ENCODE measurements at regions not wholly inside any gene's neighbourhood (a gene's known extent, or its start where the extent isn't known, plus 50 kb on each side); places are given as distances from the start of the nearest gene placed in this dataset.

DNA sequence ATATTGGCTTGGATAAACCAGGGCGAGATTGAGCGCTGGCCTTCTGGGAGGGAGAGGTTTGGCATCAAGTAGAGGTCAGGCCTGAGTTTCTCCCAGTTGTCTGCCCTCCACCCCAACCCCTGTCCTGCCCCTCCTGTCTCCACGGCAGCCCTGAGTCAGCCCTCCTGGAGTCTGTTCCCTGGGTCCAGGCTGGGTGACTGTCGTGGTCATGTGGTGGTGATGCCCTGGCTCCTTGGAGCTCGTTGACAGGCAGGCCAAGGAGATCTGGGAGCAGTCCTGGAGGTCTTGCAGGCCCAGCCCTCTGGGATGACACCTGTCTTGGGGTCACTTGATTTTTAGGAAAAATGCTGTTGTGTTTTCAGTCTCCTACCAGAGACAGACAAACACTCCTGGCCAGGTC, 53.6 kb upstream of the PODXL start:
- Histone ChIP-seq H3K4me3 (ENCODE audit: low read depth, low read length) (no peak overlapping the region), H3K36me3 (ENCODE audit: control insufficient read depth, insufficient read depth, low read length) (no peaks in the 10 kb centered on the region), H3K9me3 (ENCODE audit: control insufficient read depth, insufficient read depth, low read depth, low read length) (no peaks in the 10 kb centered on the region), H3K9ac (ENCODE audit: low read length) (no peak overlapping the region), H3K4me1 (ENCODE audit: control insufficient read depth, insufficient read depth, low read length) (peaks cover 38% of the 10 kb centered on the region), H3K27ac (ENCODE audit: low read depth, low read length) (no peak overlapping the region), H3K27me3 (ENCODE audit: control insufficient read depth, insufficient read depth, low read length) (no peaks in the 10 kb centered on the region)

DNA sequence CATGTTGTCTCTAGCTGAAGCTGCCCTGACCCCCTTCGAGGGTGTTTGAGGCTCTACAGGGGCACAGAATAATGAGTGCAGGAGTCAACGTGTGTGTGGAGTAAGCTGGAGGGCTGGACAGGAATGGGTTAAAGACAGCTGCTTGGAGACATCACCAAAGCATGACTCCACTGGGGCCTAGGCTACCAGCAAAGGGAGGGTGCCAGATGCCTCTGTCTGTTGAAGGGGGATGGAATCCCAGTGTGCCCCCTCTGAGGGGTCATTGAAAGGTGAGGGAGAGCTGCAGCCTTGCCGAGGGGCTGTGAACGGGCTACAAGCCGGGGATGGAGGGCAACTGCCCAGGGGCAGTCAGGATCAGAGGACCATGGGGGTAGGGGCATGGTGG, 51.7 kb upstream of the PODXL start:
- no peaks in the 10 kb centered on the region for H3K27me3 ChIP-seq (ENCODE audit: control insufficient read depth, insufficient read depth, low read length)
- H3K4me1 ChIP-seq (ENCODE audit: control insufficient read depth, insufficient read depth, low read length), result peaks cover 52% of the 10 kb centered on the region
- H3K27ac ChIP-seq (ENCODE audit: low read depth, low read length), result peak overlapping the region; percentile 100
- H3K36me3 ChIP-seq (ENCODE audit: control insufficient read depth, insufficient read depth, low read length), result no peaks in the 10 kb centered on the region
- H3K4me3 ChIP-seq (ENCODE audit: low read depth, low read length), result no peak overlapping the region
- no peaks in the 10 kb centered on the region for H3K9me3 ChIP-seq (ENCODE audit: control insufficient read depth, insufficient read depth, low read depth, low read length)
- H3K9ac ChIP-seq (ENCODE audit: low read length), result no peak overlapping the region

DNA sequence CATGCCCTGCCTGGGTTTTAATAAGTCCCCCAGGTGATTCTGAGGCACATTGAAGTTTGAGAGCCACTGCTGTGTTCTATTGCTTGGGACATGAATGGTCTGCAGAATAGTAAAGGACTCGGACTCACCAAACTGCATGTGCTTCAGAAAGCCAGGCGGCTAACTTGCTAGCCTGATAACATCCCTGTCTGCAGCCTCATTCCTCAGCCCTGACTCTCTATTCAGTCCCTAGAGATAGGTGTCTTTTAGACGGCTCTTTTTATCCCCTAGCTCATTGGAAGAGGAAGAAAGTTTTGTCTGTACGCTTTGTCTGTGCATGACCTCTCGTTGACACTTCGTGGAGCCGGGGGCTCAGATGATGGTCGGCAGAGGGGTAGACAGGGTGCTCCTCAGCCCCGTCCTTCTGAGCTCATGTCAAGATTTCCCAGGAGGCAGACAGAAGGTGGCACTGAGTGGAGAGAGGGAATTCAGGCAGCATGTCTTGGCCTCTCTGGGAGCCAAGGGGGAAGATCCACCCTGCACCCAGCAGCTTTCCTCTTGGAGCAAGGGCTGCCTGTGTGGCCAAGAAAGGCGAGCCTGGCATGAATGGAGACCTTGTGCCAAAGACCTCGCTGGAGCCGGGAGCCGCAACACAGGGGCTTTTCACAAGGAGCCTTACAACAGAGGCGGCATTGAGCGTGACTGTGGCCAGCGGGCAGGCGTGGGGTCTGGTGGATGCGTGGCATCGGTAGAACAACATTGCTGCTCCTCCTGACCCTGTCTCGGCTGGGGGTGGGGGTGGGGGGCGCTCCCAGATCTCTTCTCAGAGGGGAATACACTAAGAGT, 51.1 kb upstream of the PODXL start:
- peaks cover 58% of the 10 kb centered on the region for H3K4me1 ChIP-seq (ENCODE audit: control insufficient read depth, insufficient read depth, low read length)
- H3K36me3 ChIP-seq (ENCODE audit: control insufficient read depth, insufficient read depth, low read length), result no peaks in the 10 kb centered on the region
- no peak overlapping the region for H3K4me3 ChIP-seq (ENCODE audit: low read depth, low read length)
- H3K9me3 ChIP-seq (ENCODE audit: control insufficient read depth, insufficient read depth, low read depth, low read length), result no peaks in the 10 kb centered on the region
- peak overlapping the region; percentile 96 for H3K9ac ChIP-seq (ENCODE audit: low read length)
- peak overlapping the region; percentile 100 for H3K27ac ChIP-seq (ENCODE audit: low read depth, low read length)
- H3K27me3 ChIP-seq (ENCODE audit: control insufficient read depth, insufficient read depth, low read length), result no peaks in the 10 kb centered on the region

DNA sequence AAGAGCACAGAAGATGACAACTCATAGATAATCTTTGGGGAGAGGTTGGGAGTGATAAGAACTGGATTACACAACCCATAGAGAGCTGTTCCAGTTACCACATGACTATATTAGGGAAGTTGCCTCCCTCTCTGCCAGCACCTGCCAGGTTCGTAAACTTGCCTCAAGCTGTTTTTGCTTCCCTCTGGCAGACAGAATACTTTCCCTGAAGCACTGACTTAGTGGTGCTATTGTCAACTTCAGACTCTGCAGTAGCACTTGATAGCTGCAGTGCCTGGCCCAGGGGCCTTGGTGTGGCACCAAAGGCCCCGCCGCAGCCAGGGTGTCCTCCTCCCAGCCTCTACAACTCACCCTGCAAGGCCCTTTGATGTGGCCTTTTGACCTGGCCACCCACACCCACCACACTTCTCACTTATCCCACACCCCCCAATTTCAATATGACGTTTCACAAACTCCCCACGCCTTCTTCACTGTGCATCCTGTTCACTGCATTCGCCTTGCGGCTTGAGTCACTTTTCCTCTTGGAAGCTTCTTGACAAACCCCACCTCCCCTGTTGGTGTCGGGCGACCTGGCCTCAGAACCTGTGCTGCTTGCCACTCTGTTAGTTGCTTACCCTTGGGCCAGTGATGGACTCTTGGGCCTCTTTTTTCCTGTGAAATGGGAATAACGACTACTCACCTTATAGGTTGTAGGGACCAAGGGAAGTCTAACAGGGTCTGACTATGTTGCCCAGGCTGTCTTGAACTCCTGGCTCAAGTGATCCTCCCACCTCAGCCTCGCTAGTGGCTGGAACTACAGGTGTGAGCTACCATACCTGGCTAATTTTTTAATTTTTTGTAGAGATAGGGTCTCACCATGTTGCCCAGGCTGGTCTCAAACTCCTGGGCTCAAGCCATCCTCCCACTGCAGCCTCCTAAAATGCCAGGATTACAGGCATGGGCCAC, 50.2 kb upstream of the PODXL start:
- no peaks in the 10 kb centered on the region for H3K27me3 ChIP-seq (ENCODE audit: control insufficient read depth, insufficient read depth, low read length)
- H3K4me1 ChIP-seq (ENCODE audit: control insufficient read depth, insufficient read depth, low read length), result peaks cover 67% of the 10 kb centered on the region
- H3K27ac ChIP-seq (ENCODE audit: low read depth, low read length), result peak overlapping the region; percentile 100
- no peaks in the 10 kb centered on the region for H3K9me3 ChIP-seq (ENCODE audit: control insufficient read depth, insufficient read depth, low read depth, low read length)
- H3K9ac ChIP-seq (ENCODE audit: low read length), result peak overlapping the region; percentile 96
- no peak overlapping the region for H3K4me3 ChIP-seq (ENCODE audit: low read depth, low read length)
- H3K36me3 ChIP-seq (ENCODE audit: control insufficient read depth, insufficient read depth, low read length), result no peaks in the 10 kb centered on the region
